ENCODE measurements at regions not wholly inside any gene's neighbourhood (a gene's known extent, or its start where the extent isn't known, plus 50 kb on each side); places are given as distances from the start of the nearest gene placed in this dataset.

DNA sequence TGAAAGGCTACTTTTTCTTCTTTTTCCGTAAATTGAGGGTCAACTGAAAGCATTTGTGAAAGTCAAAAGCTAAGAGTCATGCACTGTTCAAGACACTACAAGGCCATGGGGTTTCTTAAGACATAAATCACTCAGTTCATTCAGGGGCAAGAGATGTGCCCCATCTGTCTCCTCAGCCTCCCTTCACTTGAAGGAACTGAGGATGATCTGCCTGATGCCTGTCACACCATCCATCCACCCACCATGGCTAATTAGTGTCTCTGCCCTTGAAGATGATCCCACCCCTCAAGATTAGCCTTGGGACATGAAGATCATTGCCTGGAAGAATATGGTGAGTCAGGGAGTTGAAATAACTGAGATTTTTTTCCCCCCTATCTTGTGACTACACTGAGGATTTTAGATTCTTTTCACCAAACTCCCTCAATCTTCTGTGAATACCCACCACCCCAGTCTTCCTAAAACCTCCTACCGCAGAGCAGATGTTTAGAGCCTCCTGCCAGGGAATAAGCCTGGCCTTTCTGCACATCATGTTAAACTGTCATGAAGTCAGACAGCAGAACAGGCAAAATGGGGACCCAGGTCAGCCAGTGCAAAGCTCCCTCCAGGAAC, 88.6 kb upstream of the LMO4 start:
- WGBS, 2 donors, result 96 to 97% methylated on average over 2 of the region's 2 CpGs
- no peak for DNase-seq
- TF ChIP-seq, protein P1, sequence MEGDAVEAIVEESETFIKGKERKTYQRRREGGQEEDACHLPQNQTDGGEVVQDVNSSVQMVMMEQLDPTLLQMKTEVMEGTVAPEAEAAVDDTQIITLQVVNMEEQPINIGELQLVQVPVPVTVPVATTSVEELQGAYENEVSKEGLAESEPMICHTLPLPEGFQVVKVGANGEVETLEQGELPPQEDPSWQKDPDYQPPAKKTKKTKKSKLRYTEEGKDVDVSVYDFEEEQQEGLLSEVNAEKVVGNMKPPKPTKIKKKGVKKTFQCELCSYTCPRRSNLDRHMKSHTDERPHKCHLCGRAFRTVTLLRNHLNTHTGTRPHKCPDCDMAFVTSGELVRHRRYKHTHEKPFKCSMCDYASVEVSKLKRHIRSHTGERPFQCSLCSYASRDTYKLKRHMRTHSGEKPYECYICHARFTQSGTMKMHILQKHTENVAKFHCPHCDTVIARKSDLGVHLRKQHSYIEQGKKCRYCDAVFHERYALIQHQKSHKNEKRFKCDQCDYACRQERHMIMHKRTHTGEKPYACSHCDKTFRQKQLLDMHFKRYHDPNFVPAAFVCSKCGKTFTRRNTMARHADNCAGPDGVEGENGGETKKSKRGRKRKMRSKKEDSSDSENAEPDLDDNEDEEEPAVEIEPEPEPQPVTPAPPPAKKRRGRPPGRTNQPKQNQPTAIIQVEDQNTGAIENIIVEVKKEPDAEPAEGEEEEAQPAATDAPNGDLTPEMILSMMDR (IDR thresholded peaks at IDR 0.05), result no peak
- no peak for TF ChIP-seq POLR2A (IDR thresholded peaks at IDR 0.05)
- Histone ChIP-seq H3K4me3 (replicated peaks in 1 of 3) (no peak overlapping the region), H3K36me3 (no peaks in the 10 kb centered on the region), H3K27me3 (no peaks in the 10 kb centered on the region), H3K4me1 (peaks cover 0 to 4% of the 10 kb centered on the region in 2 donors), H3K27ac (no peak overlapping the region), H3K9me3 (no peaks in the 10 kb centered on the region)
- intact Hi-C loops (cut with DNase I), result no loop called here

DNA sequence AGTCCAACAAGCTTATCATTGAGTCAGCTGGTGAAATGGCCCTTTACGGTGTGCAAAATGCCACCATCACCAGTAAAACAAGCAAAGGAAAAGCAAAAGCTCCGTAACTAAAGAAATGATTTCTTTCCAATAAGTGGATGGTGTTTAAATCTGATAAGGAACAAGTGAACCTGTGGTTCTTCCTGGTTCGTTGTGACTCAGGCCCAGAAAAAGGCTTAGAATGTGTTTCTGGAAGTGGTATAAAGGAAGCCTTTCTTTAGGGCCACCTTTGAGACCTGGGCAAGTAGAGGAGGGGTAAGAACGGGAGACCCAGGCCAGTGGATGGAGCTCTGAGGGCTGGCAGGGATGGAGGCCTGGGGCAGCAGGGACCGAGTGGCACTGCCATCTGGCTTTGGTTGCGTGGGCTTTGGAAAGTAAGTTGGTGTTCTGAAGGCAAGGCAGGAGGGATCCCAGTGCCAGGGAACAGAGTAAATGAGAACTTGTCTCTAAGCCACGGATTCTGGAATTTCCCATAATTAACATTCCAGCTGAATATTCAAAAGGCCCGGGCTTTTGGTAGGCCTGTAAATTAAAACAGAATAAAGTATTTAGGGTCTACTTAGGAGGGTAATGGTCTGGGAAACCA, 87.9 kb upstream of the LMO4 start:
- Histone ChIP-seq H3K4me1 (peaks cover 0 to 4% of the 10 kb centered on the region in 2 donors), H3K27me3 (no peaks in the 10 kb centered on the region), H3K4me3 (replicated peaks in 1 of 3) (no peak overlapping the region), H3K27ac (no peak overlapping the region), H3K36me3 (no peaks in the 10 kb centered on the region), H3K9me3 (no peaks in the 10 kb centered on the region)
- 83 to 87% methylated on average over 8 of the region's 8 CpGs for WGBS, 2 donors
- no peak for DNase-seq
- TF ChIP-seq POLR2A (IDR thresholded peaks at IDR 0.05), result no peak
- TF ChIP-seq, protein P1 (IDR thresholded peaks at IDR 0.05), result no peak
- intact Hi-C loops (cut with DNase I), result no loop called here

DNA sequence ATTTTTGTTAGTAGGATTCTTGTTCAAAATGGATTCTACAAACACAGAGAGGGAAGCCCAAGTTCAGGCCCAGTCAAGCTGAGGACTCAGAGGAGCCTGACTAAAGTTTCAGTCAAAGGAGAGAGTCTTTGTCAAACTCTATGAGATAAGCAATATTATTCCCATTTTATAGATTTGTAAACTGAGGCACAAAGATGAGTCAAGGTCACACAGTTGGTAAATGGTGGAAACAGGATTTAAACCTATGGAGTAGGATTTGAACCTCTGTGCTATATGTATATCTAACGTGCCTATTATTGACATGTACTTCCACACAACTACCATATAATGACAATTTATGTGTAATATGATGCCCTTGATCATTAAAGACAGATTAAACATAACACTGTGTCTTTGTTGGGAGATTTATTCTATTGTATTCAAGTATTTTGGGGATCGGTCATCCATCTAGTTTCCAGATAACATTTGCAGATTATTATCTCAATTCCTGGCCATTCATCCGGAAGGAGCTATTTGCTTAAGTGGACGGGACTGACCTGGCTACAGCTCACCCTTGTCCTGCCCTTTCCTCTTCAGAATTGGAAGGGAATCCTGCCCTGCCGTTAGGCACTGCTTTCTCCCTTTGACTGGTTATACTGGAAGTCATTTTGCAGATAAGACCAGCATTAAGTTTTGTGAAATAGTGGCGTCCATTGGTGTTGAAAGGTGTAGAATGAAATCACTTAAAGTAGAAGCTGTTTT, 86.1 kb upstream of the LMO4 start:
- peaks cover 0 to 4% of the 10 kb centered on the region in 2 donors for H3K4me1 ChIP-seq
- no peaks in the 10 kb centered on the region for H3K9me3 ChIP-seq
- H3K27me3 ChIP-seq, result no peaks in the 10 kb centered on the region
- no peak overlapping the region for H3K27ac ChIP-seq
- peak in 1 of 2 donors; percentile 22 for DNase-seq
- H3K36me3 ChIP-seq, result no peaks in the 10 kb centered on the region
- 40 to 44% methylated on average over 6 of the region's 6 CpGs for WGBS, 2 donors
- TF ChIP-seq POLR2A (IDR thresholded peaks at IDR 0.05), result no peak
- TF ChIP-seq, protein P1 (IDR thresholded peaks at IDR 0.05), result no peak
- intact Hi-C loops (cut with DNase I), result no loop called here
- H3K4me3 ChIP-seq (replicated peaks in 1 of 3), result no peak overlapping the region

DNA sequence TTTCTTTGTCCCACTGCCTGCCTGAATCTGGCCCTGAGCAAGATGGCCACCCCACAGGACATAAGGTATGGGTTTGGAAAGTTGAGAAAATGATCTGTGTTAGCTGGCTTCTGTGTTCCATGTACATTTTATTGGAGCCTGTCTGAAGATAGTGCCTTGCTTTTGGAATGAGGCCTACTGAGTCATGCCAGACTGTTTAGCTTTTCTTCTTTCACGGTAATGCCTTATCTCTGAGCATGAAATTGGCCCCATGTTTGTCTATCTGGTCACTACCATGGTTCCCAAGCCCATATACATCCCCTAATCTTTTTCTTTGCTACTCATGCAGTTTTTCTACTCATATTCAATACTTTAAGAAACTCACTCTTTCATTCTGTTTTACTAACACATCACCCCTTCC, 85.1 kb upstream of the LMO4 start:
- no peak for TF ChIP-seq POLR2A (IDR thresholded peaks at IDR 0.05)
- TF ChIP-seq, protein P1 (IDR thresholded peaks at IDR 0.05), result no peak
- Histone ChIP-seq H3K4me3 (replicated peaks in 1 of 3) (no peak overlapping the region), H3K27me3 (no peaks in the 10 kb centered on the region), H3K9me3 (no peaks in the 10 kb centered on the region), H3K36me3 (no peaks in the 10 kb centered on the region), H3K27ac (no peak overlapping the region), H3K4me1 (peaks cover 0 to 4% of the 10 kb centered on the region in 2 donors)
- intact Hi-C loops (cut with DNase I), result no loop called here
- DNase-seq, result no peak
- 83 to 91% methylated on average over 1 of the region's 1 CpG for WGBS, 2 donors

DNA sequence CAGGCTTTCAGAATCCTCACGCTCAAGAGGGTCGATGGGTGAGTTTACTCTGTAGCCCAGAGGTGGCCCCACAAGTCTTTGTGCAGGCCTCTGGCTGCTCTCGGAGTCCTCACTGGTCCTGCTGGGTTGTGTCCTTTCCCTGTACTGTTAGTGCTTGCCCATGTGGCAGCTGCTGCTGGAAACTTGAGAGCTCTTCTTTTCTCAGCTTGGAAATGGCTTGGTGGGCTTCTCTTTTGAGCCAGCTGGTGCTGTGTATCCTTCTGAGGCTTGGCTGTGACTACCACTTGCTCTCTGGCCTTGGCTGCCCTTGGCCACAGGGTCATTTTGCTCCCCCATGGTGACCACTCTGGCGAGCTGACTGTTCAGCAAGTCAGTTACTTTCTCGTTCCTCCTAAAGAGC, 82.2 kb upstream of the LMO4 start:
- peaks cover 0 to 4% of the 10 kb centered on the region in 2 donors for H3K4me1 ChIP-seq
- H3K36me3 ChIP-seq, result no peaks in the 10 kb centered on the region
- intact Hi-C loops (cut with DNase I), result no loop called here
- no peak for TF ChIP-seq POLR2A (IDR thresholded peaks at IDR 0.05)
- TF ChIP-seq, protein P1 (IDR thresholded peaks at IDR 0.05), result no peak
- H3K27ac ChIP-seq, result no peak overlapping the region
- no peaks in the 10 kb centered on the region for H3K27me3 ChIP-seq
- H3K9me3 ChIP-seq, result no peaks in the 10 kb centered on the region
- WGBS, 2 donors, result 71 to 73% methylated on average over 5 of the region's 5 CpGs
- no peak overlapping the region for H3K4me3 ChIP-seq (replicated peaks in 1 of 3)
- DNase-seq, result no peak

All from thyroid gland (tissue), 4 donors.